ENCODE measurements at regions not wholly inside any gene's neighbourhood (a gene's known extent, or its start where the extent isn't known, plus 50 kb on each side); places are given as distances from the start of the nearest gene placed in this dataset.

GRCh38 chr17:70582777-70583176 lies 413.4 kb downstream of the KCNJ2 start:
- Histone ChIP-seq H3K4me2 (no peak overlapping the region), H3K4me3 (no peak overlapping the region), H3F3A (replicated peaks; ENCODE audit: low read depth) (no peaks in the 10 kb centered on the region), H3K27me3 (ENCODE audit: insufficient read depth) (no peaks in the 10 kb centered on the region), H3K27ac (ENCODE audit: low read depth) (no peak overlapping the region), H3K4me1 (ENCODE audit: insufficient read depth) (no peaks in the 10 kb centered on the region), H2AFZ (peak overlapping the region; percentile 70; the same call in 1 of the 2 replicates), H3K36me3 (ENCODE audit: insufficient read depth) (no peaks in the 10 kb centered on the region), H3K79me2 (replicated peaks; ENCODE audit: insufficient read depth) (no peaks in the 10 kb centered on the region), H4K20me1 (replicated peaks; ENCODE audit: insufficient read depth) (no peaks in the 10 kb centered on the region), H3K9me2 (ENCODE audit: insufficient read depth) (0 out of 2 replicates have a peak, but pooled peaks cover 4% of the 10 kb centered on the region)
- Mint-ChIP-seq H3K4me3 (no peak overlapping the region), H3K27me3 (ENCODE audit: insufficient read depth, low read depth, poor library complexity) (peaks cover 2% of the 10 kb centered on the region), H3K9me3 (peaks cover 9% of the 10 kb centered on the region), H3K36me3 (ENCODE audit: low read depth) (peaks cover 8% of the 10 kb centered on the region), H3K4me1 (no peaks in the 10 kb centered on the region; the same call in 1 of the 3 replicates), H3K27ac (no peak overlapping the region)
- TF ChIP-seq NANOG (IDR thresholded peaks at IDR 0.05; ENCODE audit: borderline replicate concordance) (no peak), POLR2AphosphoS5 (IDR thresholded peaks at IDR 0.05; ENCODE audit: low read depth) (no peak), CTCF (conservative IDR thresholded peaks at IDR 0.05; ENCODE audit: low read depth in 2 of 2) (no peak), EZH2phosphoT487 (IDR thresholded peaks at IDR 0.05; ENCODE audit: unreplicated experiment) (no peak), EZH2 (IDR thresholded peaks at IDR 0.05; ENCODE audit: low read depth, unreplicated experiment) (no peak), ZNF331 (CRISPR knock-in tag; IDR thresholded peaks at IDR 0.05; ENCODE audit: low read depth) (no peak), JUNB (IDR thresholded peaks at IDR 0.05; ENCODE audit: unreplicated experiment) (no peak), STAT1 (IDR thresholded peaks at IDR 0.05; ENCODE audit: unreplicated experiment) (no peak), ZNF114 (CRISPR knock-in tag; IDR thresholded peaks at IDR 0.05) (no peak), CREB1 (CRISPR knock-in tag; IDR thresholded peaks at IDR 0.05; ENCODE audit: low read depth) (no peak), ETS1 (IDR thresholded peaks at IDR 0.05) (no peak)
- TF ChIP-seq, protein P1, sequence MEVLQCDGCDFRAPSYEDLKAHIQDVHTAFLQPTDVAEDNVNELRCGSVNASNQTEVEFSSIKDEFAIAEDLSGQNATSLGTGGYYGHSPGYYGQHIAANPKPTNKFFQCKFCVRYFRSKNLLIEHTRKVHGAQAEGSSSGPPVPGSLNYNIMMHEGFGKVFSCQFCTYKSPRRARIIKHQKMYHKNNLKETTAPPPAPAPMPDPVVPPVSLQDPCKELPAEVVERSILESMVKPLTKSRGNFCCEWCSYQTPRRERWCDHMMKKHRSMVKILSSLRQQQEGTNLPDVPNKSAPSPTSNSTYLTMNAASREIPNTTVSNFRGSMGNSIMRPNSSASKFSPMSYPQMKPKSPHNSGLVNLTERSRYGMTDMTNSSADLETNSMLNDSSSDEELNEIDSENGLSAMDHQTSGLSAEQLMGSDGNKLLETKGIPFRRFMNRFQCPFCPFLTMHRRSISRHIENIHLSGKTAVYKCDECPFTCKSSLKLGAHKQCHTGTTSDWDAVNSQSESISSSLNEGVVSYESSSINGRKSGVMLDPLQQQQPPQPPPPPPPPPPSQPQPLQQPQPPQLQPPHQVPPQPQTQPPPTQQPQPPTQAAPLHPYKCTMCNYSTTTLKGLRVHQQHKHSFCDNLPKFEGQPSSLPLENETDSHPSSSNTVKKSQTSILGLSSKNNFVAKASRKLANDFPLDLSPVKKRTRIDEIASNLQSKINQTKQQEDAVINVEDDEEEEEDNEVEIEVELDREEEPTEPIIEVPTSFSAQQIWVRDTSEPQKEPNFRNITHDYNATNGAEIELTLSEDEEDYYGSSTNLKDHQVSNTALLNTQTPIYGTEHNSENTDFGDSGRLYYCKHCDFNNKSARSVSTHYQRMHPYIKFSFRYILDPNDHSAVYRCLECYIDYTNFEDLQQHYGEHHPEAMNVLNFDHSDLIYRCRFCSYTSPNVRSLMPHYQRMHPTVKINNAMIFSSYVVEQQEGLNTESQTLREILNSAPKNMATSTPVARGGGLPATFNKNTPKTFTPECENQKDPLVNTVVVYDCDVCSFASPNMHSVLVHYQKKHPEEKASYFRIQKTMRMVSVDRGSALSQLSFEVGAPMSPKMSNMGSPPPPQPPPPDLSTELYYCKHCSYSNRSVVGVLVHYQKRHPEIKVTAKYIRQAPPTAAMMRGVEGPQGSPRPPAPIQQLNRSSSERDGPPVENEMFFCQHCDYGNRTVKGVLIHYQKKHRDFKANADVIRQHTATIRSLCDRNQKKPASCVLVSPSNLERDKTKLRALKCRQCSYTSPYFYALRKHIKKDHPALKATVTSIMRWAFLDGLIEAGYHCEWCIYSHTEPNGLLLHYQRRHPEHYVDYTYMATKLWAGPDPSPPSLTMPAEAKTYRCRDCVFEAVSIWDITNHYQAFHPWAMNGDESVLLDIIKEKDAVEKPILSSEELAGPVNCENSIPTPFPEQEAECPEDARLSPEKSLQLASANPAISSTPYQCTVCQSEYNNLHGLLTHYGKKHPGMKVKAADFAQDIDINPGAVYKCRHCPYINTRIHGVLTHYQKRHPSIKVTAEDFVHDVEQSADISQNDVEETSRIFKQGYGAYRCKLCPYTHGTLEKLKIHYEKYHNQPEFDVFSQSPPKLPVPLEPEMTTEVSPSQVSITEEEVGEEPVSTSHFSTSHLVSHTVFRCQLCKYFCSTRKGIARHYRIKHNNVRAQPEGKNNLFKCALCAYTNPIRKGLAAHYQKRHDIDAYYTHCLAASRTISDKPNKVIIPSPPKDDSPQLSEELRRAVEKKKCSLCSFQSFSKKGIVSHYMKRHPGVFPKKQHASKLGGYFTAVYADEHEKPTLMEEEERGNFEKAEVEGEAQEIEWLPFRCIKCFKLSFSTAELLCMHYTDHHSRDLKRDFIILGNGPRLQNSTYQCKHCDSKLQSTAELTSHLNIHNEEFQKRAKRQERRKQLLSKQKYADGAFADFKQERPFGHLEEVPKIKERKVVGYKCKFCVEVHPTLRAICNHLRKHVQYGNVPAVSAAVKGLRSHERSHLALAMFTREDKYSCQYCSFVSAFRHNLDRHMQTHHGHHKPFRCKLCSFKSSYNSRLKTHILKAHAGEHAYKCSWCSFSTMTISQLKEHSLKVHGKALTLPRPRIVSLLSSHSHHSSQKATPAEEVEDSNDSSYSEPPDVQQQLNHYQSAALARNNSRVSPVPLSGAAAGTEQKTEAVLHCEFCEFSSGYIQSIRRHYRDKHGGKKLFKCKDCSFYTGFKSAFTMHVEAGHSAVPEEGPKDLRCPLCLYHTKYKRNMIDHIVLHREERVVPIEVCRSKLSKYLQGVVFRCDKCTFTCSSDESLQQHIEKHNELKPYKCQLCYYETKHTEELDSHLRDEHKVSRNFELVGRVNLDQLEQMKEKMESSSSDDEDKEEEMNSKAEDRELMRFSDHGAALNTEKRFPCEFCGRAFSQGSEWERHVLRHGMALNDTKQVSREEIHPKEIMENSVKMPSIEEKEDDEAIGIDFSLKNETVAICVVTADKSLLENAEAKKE (CRISPR knock-in tag; IDR thresholded peaks at IDR 0.05), result no peak
- TF ChIP-seq, protein P2, sequence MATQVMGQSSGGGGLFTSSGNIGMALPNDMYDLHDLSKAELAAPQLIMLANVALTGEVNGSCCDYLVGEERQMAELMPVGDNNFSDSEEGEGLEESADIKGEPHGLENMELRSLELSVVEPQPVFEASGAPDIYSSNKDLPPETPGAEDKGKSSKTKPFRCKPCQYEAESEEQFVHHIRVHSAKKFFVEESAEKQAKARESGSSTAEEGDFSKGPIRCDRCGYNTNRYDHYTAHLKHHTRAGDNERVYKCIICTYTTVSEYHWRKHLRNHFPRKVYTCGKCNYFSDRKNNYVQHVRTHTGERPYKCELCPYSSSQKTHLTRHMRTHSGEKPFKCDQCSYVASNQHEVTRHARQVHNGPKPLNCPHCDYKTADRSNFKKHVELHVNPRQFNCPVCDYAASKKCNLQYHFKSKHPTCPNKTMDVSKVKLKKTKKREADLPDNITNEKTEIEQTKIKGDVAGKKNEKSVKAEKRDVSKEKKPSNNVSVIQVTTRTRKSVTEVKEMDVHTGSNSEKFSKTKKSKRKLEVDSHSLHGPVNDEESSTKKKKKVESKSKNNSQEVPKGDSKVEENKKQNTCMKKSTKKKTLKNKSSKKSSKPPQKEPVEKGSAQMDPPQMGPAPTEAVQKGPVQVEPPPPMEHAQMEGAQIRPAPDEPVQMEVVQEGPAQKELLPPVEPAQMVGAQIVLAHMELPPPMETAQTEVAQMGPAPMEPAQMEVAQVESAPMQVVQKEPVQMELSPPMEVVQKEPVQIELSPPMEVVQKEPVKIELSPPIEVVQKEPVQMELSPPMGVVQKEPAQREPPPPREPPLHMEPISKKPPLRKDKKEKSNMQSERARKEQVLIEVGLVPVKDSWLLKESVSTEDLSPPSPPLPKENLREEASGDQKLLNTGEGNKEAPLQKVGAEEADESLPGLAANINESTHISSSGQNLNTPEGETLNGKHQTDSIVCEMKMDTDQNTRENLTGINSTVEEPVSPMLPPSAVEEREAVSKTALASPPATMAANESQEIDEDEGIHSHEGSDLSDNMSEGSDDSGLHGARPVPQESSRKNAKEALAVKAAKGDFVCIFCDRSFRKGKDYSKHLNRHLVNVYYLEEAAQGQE (IDR thresholded peaks at IDR 0.05; ENCODE audit: unreplicated experiment), result no peak
- DNase-seq (ENCODE audit: low spot score), result no peak
- ATAC-seq, result peak; percentile 50

Data from GM23338 (cell line).